ENCODE measurements at regions not wholly inside any gene's neighbourhood (a gene's known extent, or its start where the extent isn't known, plus 50 kb on each side); places are given as distances from the start of the nearest gene placed in this dataset.

DNA sequence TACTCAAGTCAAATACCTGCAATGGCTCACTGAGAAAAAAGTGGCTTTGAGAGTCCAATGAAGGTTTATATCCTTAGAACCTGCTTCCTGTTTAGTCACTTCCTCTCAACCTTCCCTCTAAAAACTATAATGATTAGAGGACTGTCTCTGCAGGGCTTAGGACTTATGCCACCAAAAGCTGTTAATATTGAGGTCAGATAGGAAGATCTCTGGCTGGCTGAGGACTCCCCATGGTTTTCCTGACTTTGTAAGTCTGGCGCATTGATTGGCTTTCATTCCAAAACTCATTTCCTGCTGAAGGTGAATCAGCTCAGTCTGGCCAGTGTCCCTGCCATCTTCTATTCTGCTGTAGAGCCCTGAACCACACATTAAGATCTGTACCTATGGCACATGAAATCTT lies 140.9 kb upstream of the ANK2 start:
- no peaks in the 10 kb centered on the region for H3K23me2 ChIP-seq (ENCODE audit: insufficient read length, low read depth, low read length, poor library complexity, severe bottlenecking)
- no peak overlapping the region for H3K56ac ChIP-seq (ENCODE audit: insufficient read length, low read depth, low read length)
- H3K4me2 ChIP-seq (ENCODE audit: insufficient read depth, insufficient read length, low read length) = no peak overlapping the region
- H3K9ac ChIP-seq (ENCODE audit: extremely low read depth, insufficient read length, low read length) = no peak overlapping the region
- no peak overlapping the region for H3T11ph ChIP-seq (ENCODE audit: low read length)
- no peak overlapping the region for H3K27ac ChIP-seq (ENCODE audit: insufficient read length, low read depth, low read length)
- H3K4me1 Mint-ChIP-seq = peaks cover 13 to 14% of the 10 kb centered on the region in 2 experiments; a peak in 3 of 4 replicates
- no peaks in the 10 kb centered on the region for H3K9me3 Mint-ChIP-seq
- no peak overlapping the region for H2BK20ac ChIP-seq (ENCODE audit: low read depth, low read length, poor library complexity, severe bottlenecking)
- no peaks in the 10 kb centered on the region for H4K20me1 ChIP-seq (ENCODE audit: control insufficient read depth, insufficient read depth, insufficient read length)
- no peaks in the 10 kb centered on the region for H3K27me3 Mint-ChIP-seq (ENCODE audit: low read depth)
- H3K27me3 ChIP-seq (ENCODE audit: insufficient read depth, low read length) = no peaks in the 10 kb centered on the region
- DNase-seq = no peak
- no peak overlapping the region for H2BK5ac ChIP-seq (ENCODE audit: insufficient read length, low read length)
- H2BK15ac ChIP-seq (ENCODE audit: low read depth, low read length) = no peak overlapping the region
- H3K18ac ChIP-seq (ENCODE audit: insufficient read length, low read depth, low read length) = no peak overlapping the region
- no peak overlapping the region for H3K4ac ChIP-seq (ENCODE audit: low read depth, low read length)
- H2AFZ ChIP-seq (ENCODE audit: low read length) = no peak overlapping the region
- peak overlapping the region in 1 of 3 experiments; percentile 52; a peak in 1 of 7 replicates for H3K27ac Mint-ChIP-seq
- H4K91ac ChIP-seq (ENCODE audit: insufficient read length, low read depth, low read length) = no peak overlapping the region
- no CpG with 5 or more reads among the region's 1 CpG for WGBS (ENCODE audit: extremely low coverage, insufficient read length, low lambda C conversion rate)
- H2BK12ac ChIP-seq (ENCODE audit: insufficient read length, low read depth, low read length) = no peak overlapping the region
- no peaks in the 10 kb centered on the region for H3K79me2 ChIP-seq (ENCODE audit: insufficient read depth, low read length)
- H3K23ac ChIP-seq (ENCODE audit: insufficient read length, low read depth, low read length) = no peak overlapping the region
- peaks cover 0 to 3% (median 0%) of the 10 kb centered on the region in 3 experiments; a peak in 2 of 7 replicates for H3K36me3 Mint-ChIP-seq (ENCODE audit: insufficient read depth in 1 of 3, low read depth in 3 of 3)
- H4K8ac ChIP-seq (replicated peaks; ENCODE audit: insufficient read length, low read depth, low read length) = no peak overlapping the region
- no peak overlapping the region for H3K4me3 Mint-ChIP-seq
- no peak overlapping the region for H3K14ac ChIP-seq (ENCODE audit: insufficient read depth, low read length)
- H3K79me1 ChIP-seq (ENCODE audit: insufficient read depth, low read depth, low read length, poor library complexity, severe bottlenecking) = no peaks in the 10 kb centered on the region
- H2BK120ac ChIP-seq (ENCODE audit: low read depth, low read length, poor library complexity, severe bottlenecking) = no peak overlapping the region
- no peak overlapping the region for H2AK5ac ChIP-seq (ENCODE audit: insufficient read length, low read length)
- no peaks in the 10 kb centered on the region for H3K9me3 ChIP-seq (ENCODE audit: control insufficient read depth, low read depth, low read length)
- TF ChIP-seq, protein P1, sequence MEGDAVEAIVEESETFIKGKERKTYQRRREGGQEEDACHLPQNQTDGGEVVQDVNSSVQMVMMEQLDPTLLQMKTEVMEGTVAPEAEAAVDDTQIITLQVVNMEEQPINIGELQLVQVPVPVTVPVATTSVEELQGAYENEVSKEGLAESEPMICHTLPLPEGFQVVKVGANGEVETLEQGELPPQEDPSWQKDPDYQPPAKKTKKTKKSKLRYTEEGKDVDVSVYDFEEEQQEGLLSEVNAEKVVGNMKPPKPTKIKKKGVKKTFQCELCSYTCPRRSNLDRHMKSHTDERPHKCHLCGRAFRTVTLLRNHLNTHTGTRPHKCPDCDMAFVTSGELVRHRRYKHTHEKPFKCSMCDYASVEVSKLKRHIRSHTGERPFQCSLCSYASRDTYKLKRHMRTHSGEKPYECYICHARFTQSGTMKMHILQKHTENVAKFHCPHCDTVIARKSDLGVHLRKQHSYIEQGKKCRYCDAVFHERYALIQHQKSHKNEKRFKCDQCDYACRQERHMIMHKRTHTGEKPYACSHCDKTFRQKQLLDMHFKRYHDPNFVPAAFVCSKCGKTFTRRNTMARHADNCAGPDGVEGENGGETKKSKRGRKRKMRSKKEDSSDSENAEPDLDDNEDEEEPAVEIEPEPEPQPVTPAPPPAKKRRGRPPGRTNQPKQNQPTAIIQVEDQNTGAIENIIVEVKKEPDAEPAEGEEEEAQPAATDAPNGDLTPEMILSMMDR (conservative IDR thresholded peaks at IDR 0.05) = no peak
- no peak overlapping the region for H4K5ac ChIP-seq (ENCODE audit: insufficient read length, low read depth, low read length)
- peaks cover 5% of the 10 kb centered on the region; the same call in 1 of the 2 replicates for H3K4me1 ChIP-seq (ENCODE audit: insufficient read depth, low read length)

Data from H9 (cell line).